ENCODE measurements at regions not wholly inside any gene's neighbourhood (a gene's known extent, or its start where the extent isn't known, plus 50 kb on each side); places are given as distances from the start of the nearest gene placed in this dataset.

- Mint-ChIP-seq H3K27ac (ENCODE audit: low read depth, unreplicated experiment) (no peak overlapping the region), H3K9me3 (ENCODE audit: unreplicated experiment) (no peaks in the 10 kb centered on the region), H3K36me3 (ENCODE audit: insufficient read depth, unreplicated experiment) (no peaks in the 10 kb centered on the region), H3K27me3 (ENCODE audit: insufficient read depth, unreplicated experiment) (peaks cover 11% of the 10 kb centered on the region), H3K4me3 (ENCODE audit: unreplicated experiment) (no peak overlapping the region), H3K4me1 (ENCODE audit: insufficient read depth, unreplicated experiment) (no peaks in the 10 kb centered on the region)
- intact Hi-C loops (cut with micrococcal nuclease): loop anchor here (1.0 to 2.0 kb wide), 3 partner anchors 56 to 218 kb away; no protein-coding TSS in a partner anchor
- peak; percentile 84 for DNase-seq (ENCODE audit: unreplicated experiment)
- no TSS peak for BruUV-seq (replicated peaks)
- peak; percentile 75 for TF ChIP-seq CTCF (IDR thresholded peaks at IDR 0.05; ENCODE audit: unreplicated experiment)
- ChIA-PET POLR2A (no interaction called here), CTCF (interaction anchor here (0.5 to 3.2 kb wide), 34 partner anchors 8 to 1451 kb away, joined by 3 to 31 read pairs (median 4); no protein-coding TSS in a partner anchor)
Measured at GRCh38 chr6:141988954-141989705, 143.6 kb upstream of the GJE1 start.

GRCh38 chr6:141988327-141988726 is 144.4 kb upstream of the GJE1 start:
- Mint-ChIP-seq H3K9me3 (ENCODE audit: unreplicated experiment) (no peaks in the 10 kb centered on the region), H3K36me3 (ENCODE audit: insufficient read depth, unreplicated experiment) (no peaks in the 10 kb centered on the region), H3K27ac (ENCODE audit: low read depth, unreplicated experiment) (no peak overlapping the region), H3K27me3 (ENCODE audit: insufficient read depth, unreplicated experiment) (peaks cover 19% of the 10 kb centered on the region), H3K4me1 (ENCODE audit: insufficient read depth, unreplicated experiment) (no peaks in the 10 kb centered on the region), H3K4me3 (ENCODE audit: unreplicated experiment) (no peak overlapping the region)
- POLR2A ChIA-PET: no interaction called here
- intact Hi-C loops (cut with micrococcal nuclease): loop anchor here (2.0 kb wide), 1 partner anchor 218 kb away; no protein-coding TSS in a partner anchor
- CTCF ChIA-PET: interaction anchor here (2.1 to 3.2 kb wide), 2 partner anchors 22 to 58 kb away, joined by 5 to 17 read pairs; no protein-coding TSS in a partner anchor
- BruUV-seq (replicated peaks): no TSS peak
- TF ChIP-seq CTCF (IDR thresholded peaks at IDR 0.05; ENCODE audit: unreplicated experiment): no peak
- DNase-seq (ENCODE audit: unreplicated experiment): no peak

GRCh38 chr6:141986457-141986856 is 146.3 kb upstream of the GJE1 start:
- H3K4me3 Mint-ChIP-seq (ENCODE audit: unreplicated experiment): no peak overlapping the region
- H3K36me3 Mint-ChIP-seq (ENCODE audit: insufficient read depth, unreplicated experiment): no peaks in the 10 kb centered on the region
- no peak for DNase-seq (ENCODE audit: unreplicated experiment)
- TF ChIP-seq CTCF (IDR thresholded peaks at IDR 0.05; ENCODE audit: unreplicated experiment): no peak
- H3K27ac Mint-ChIP-seq (ENCODE audit: low read depth, unreplicated experiment): no peak overlapping the region
- POLR2A ChIA-PET: no interaction called here
- no TSS peak for BruUV-seq (replicated peaks)
- no peaks in the 10 kb centered on the region for H3K4me1 Mint-ChIP-seq (ENCODE audit: insufficient read depth, unreplicated experiment)
- no peaks in the 10 kb centered on the region for H3K9me3 Mint-ChIP-seq (ENCODE audit: unreplicated experiment)
- intact Hi-C loops (cut with micrococcal nuclease): no loop called here
- peaks cover 25% of the 10 kb centered on the region for H3K27me3 Mint-ChIP-seq (ENCODE audit: insufficient read depth, unreplicated experiment)
- CTCF ChIA-PET: interaction anchor here (1.1 to 3.7 kb wide), 4 partner anchors 124 to 311 kb away, joined by 3 to 13 read pairs (median 4); no protein-coding TSS in a partner anchor

GRCh38 chr6:141981190-141981589 is 151.5 kb upstream of the GJE1 start:
- Mint-ChIP-seq H3K36me3 (ENCODE audit: insufficient read depth, unreplicated experiment) (no peaks in the 10 kb centered on the region), H3K27ac (ENCODE audit: low read depth, unreplicated experiment) (no peak overlapping the region), H3K9me3 (ENCODE audit: unreplicated experiment) (no peaks in the 10 kb centered on the region), H3K4me3 (ENCODE audit: unreplicated experiment) (no peak overlapping the region), H3K4me1 (ENCODE audit: insufficient read depth, unreplicated experiment) (no peaks in the 10 kb centered on the region), H3K27me3 (ENCODE audit: insufficient read depth, unreplicated experiment) (peaks cover 25% of the 10 kb centered on the region)
- no peak for DNase-seq (ENCODE audit: unreplicated experiment)
- no peak for TF ChIP-seq CTCF (IDR thresholded peaks at IDR 0.05; ENCODE audit: unreplicated experiment)
- BruUV-seq (replicated peaks): no TSS peak
- intact Hi-C loops (cut with micrococcal nuclease): no loop called here
- ChIA-PET CTCF (no interaction called here), POLR2A (no interaction called here)

All from MCF 10A (cell line).